GM10248 (cell line): ENCODE measurements at regions not wholly inside any gene's neighbourhood (a gene's known extent, or its start where the extent isn't known, plus 50 kb on each side); places are given as distances from the start of the nearest gene placed in this dataset.

Source experiments
- CTCF ChIA-PET: fragments of 300-600 bp; sonication (Branson Sonifier 250); formaldehyde crosslinking; extraction: SDS; loops from one replicate; lab custom pipeline; 2021; ENCODE audit warnings: antibody characterized with exemption; lab: Yijun Ruan, JAX
- POLR2A ChIA-PET: fragments of 350-650 bp; sonication (Branson Sonifier 250); formaldehyde crosslinking; extraction: SDS; loops from one replicate; lab custom pipeline; 2020; ENCODE audit warnings: antibody characterized with exemption; lab: Yijun Ruan, JAX
- DNase-seq: peaks from one replicate; pipeline ENCODE4 v3.0.0; 2012; ENCODE audit errors: extremely low spot score
- TF ChIP-seq, protein P1 (sequence below): IDR thresholded peaks from 2 replicates; pipeline ENCODE4 v1.5.1; 2012; ENCODE audit warnings: mild to moderate bottlenecking, low read depth; ENCODE audit errors: extremely low read depth, missing control alignments, control extremely low read depth

DNA sequence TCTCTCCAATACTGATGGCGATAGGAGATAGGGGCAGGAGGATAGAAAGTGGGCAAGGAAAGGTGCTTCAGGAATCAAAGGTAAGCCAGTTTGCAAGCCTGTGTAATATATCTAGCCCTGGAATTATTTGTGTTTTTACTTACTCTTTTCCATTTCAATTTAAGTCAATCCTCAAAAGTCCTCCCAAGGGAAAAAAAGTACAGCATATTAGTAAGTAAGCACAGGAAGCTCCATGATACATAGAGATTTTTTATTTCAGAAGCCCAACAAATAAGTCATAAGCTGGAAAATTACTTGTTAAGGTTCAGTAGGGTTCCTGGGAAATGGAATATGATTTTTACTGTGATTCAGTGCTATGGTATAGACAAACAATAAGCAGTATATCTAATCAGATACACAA is 337.7 kb upstream of the DUSP10 start:
- ChIA-PET CTCF (interaction anchor here (0.7 kb wide), 1 partner anchor 16 kb away, joined by 3 read pairs; no protein-coding TSS in a partner anchor), POLR2A (no interaction called here)
- no peak for DNase-seq
- TF ChIP-seq, protein P1, sequence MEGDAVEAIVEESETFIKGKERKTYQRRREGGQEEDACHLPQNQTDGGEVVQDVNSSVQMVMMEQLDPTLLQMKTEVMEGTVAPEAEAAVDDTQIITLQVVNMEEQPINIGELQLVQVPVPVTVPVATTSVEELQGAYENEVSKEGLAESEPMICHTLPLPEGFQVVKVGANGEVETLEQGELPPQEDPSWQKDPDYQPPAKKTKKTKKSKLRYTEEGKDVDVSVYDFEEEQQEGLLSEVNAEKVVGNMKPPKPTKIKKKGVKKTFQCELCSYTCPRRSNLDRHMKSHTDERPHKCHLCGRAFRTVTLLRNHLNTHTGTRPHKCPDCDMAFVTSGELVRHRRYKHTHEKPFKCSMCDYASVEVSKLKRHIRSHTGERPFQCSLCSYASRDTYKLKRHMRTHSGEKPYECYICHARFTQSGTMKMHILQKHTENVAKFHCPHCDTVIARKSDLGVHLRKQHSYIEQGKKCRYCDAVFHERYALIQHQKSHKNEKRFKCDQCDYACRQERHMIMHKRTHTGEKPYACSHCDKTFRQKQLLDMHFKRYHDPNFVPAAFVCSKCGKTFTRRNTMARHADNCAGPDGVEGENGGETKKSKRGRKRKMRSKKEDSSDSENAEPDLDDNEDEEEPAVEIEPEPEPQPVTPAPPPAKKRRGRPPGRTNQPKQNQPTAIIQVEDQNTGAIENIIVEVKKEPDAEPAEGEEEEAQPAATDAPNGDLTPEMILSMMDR: no peak

DNA sequence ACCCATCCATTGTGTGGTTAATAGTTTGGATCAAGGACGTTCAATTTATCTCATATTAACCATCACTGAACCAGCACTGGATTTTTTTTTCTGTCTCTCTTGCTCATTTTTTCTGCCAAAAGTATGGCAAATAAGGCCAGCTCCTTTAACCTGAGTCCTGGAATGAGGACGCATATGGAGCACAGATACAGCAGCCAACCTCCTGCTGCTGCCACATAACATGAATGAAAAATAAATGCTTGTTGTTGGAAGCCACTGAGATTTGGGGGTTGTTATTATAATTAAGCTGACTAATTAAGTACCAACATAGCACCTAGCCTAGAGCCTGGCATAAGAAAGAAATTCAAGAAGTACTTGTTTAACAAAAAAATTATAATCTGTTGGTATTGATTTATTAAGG is 335.3 kb upstream of the DUSP10 start:
- CTCF ChIA-PET: interaction anchor here (5.4 kb wide), 1 partner anchor 19 kb away, joined by 28 read pairs; no protein-coding TSS in a partner anchor
- TF ChIP-seq, protein P1: no peak

DNA sequence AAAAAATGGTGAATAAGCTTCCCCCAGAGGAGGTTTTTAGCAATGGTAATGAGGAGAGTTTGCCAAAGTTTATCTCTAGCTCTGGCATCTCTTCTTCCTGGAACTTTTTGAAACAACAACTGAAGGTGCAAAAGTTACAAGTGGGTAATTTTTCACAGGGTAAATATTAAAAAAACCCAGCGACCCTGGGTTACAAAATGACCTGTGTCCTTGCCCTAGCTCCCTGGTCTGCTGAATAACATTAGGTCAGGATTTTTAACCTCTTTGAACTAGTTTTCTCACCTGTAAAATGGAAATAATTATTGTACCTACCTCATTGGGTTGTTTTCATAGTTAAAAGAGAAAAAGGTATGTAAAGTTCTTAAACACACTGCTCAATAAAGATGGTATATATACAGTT is 332.4 kb upstream of the DUSP10 start:
- TF ChIP-seq, protein P1: no peak
- DNase-seq: no peak
- ChIA-PET CTCF (interaction anchor here (1.0 to 5.4 kb wide), 2 partner anchors 22 to 381 kb away, joined by 3 to 28 read pairs; no protein-coding TSS in a partner anchor), POLR2A (no interaction called here)

More for the DNA sequence above, 335.3 kb upstream of the DUSP10 start:
- POLR2A ChIA-PET: no interaction called here
- DNase-seq: no peak

DNA sequence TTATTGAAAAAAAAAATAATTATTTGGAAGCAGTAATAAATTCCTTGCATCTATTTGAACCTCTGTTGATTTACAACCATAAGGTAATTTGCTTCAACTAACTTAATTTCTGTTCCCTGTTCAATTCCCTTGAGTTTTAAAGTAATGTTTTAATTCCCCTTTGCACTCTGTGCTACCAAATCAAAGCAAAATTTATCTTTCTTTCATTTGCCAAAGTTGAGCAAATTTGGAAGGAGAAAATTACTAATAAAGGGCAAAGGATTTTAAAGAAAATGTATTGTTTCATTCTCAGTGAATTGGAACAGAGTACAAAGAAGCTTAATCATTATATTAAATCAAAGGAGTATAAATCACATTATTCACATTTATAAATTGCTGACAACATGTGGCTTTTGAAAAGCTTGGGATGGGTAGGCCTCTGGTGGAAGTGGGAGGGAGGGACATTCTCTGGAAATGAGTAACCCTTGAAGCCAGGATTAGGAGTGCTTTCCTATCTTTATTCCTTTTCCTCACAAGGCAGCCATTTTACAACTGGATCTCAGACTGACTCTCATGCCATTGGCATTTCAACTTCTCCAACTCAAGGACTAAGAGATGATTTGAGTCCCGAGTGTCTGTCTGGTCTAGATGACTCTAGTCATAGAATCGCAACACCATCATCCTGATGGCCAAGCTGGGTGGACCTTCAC is 331.6 kb upstream of the DUSP10 start:
- POLR2A ChIA-PET: no interaction called here
- TF ChIP-seq, protein P1: no peak
- DNase-seq: no peak
- CTCF ChIA-PET: interaction anchor here (5.4 kb wide), 1 partner anchor 23 kb away, joined by 28 read pairs; no protein-coding TSS in a partner anchor

DNA sequence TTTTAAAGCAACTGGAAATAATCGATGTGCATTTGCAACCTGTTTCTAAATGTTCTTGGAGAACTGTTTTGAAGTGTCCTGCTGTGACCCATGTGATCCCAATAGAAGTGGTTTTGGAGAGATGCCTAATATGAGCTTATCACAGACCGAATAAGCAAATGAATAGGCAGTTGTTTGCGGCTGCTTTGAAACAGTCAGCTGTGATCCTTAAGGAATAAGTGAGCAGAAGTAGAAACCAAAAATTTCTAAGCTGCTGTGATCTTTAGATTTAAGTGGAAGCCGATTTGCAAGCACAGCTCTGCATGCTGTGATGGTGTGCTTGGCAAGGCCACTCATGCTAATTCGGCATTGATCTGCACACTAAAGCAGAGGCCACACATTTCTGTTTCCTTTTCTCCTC is 329.5 kb upstream of the DUSP10 start:
- ChIA-PET POLR2A (no interaction called here), CTCF (interaction anchor here (1.4 to 1.7 kb wide), 2 partner anchors 21 to 25 kb away, joined by 4 read pairs; no protein-coding TSS in a partner anchor)

DNA sequence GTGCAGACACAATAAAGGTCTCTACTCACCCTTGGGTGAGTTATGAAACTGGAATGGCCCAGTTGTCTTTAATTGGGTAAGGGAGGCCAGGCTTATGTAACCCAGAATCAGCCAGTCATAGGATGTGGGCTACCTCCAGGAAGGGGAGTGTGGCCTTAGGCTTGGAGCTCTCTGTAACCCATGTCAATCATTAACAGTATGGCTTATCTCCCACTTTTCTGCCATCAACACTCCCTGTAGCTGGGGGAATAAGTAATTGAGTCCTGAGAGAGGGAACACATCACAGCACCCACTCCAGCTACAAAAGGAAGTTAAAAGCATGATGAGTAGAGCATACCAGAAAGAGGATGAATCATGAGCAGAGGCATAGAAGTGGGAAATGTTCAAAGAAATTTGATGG is 327.0 kb upstream of the DUSP10 start:
- ChIA-PET POLR2A (no interaction called here), CTCF (interaction anchor here (0.9 kb wide), 1 partner anchor 26 kb away, joined by 3 read pairs; no protein-coding TSS in a partner anchor)
- no peak for DNase-seq
- TF ChIP-seq, protein P1: no peak

More for the DNA sequence above, 329.5 kb upstream of the DUSP10 start:
- TF ChIP-seq, protein P1: no peak
- no peak for DNase-seq
